Chondrocyte (in vitro differentiated cells): ENCODE measurements at regions not wholly inside any gene's neighbourhood (a gene's known extent, or its start where the extent isn't known, plus 50 kb on each side); places are given as distances from the start of the nearest gene placed in this dataset.

ENCODE experiments used
- DNase-seq: peaks from one replicate; pipeline ENCODE4 v3.0.0; 2021; ENCODE audit warnings: mixed read lengths, low spot score
- H3K27ac Mint-ChIP-seq: one replicate; pipeline ENCODE4 v1.8.0; 2021; ENCODE audit warnings: mild to moderate bottlenecking, moderate library complexity, mixed read lengths; ENCODE audit not compliant: unreplicated experiment
- H3K27me3 Mint-ChIP-seq: 2 replicates; pipeline ENCODE4 v1.8.0; 2021; ENCODE audit warnings: low read depth, mixed read lengths
- H3K36me3 Mint-ChIP-seq: 2 replicates; pipeline ENCODE4 v1.8.0; 2021; ENCODE audit warnings: low read depth, mixed read lengths
- H3K4me1 Mint-ChIP-seq: 2 replicates; pipeline ENCODE4 v1.8.0; 2021; ENCODE audit warnings: low read depth, mild to moderate bottlenecking, mixed read lengths
- H3K4me3 Mint-ChIP-seq: one replicate; pipeline ENCODE4 v1.8.0; 2021; ENCODE audit warnings: mild to moderate bottlenecking, moderate library complexity, mixed read lengths; ENCODE audit not compliant: unreplicated experiment
- H3K9me3 Mint-ChIP-seq: 2 replicates; pipeline ENCODE4 v1.8.0; 2021; ENCODE audit warnings: low read depth, mixed read lengths
- CTCF ChIP-seq: fragments of 200-600 bp; sonication (generic); IDR thresholded peaks from 2 replicates; pipeline ENCODE4 v1.5.0; 2021; ENCODE audit warnings: antibody characterized with exemption, mild to moderate bottlenecking, moderate library complexity

- Mint-ChIP-seq H3K36me3 (peaks cover 6% of the 10 kb centered on the region), H3K4me1 (no peaks in the 10 kb centered on the region), H3K27ac (no peak overlapping the region), H3K27me3 (no peaks in the 10 kb centered on the region), H3K4me3 (no peak overlapping the region), H3K9me3 (peaks cover 14% of the 10 kb centered on the region)
- TF ChIP-seq CTCF, result no peak
- DNase-seq, result no peak
These were observed 874.2 kb upstream of the ADGRL2 start for GRCh38 chr1:80926531-80926930.

- no peak for TF ChIP-seq CTCF
- no peak for DNase-seq
- H3K9me3 Mint-ChIP-seq, result peaks cover 2% of the 10 kb centered on the region
- H3K27ac Mint-ChIP-seq, result no peak overlapping the region
- no peaks in the 10 kb centered on the region for H3K36me3 Mint-ChIP-seq
- H3K4me3 Mint-ChIP-seq, result no peak overlapping the region
- H3K4me1 Mint-ChIP-seq, result no peaks in the 10 kb centered on the region
- H3K27me3 Mint-ChIP-seq, result no peaks in the 10 kb centered on the region
These were observed 875.5 kb upstream of the ADGRL2 start for GRCh38 chr1:80925130-80925805.

DNA sequence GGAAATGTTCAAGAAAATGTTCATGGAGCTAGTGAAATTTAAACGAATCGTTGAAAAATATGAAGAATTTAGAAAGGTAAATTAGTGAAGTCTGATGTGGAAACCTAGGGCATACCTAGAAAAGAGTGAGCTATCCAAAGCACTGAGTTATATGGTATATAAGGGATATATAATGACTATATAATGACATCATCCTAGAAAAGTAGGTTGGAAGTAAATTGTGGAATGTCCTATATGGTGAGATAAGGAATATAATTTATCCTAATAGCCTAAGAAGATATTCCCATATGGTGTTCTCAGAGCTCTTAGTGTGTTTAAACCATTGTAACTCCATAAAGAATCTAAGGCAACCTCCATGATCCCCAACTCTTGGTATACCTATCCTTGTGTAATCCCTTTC is 876.4 kb upstream of the ADGRL2 start:
- Mint-ChIP-seq H3K27ac (no peak overlapping the region), H3K4me3 (no peak overlapping the region), H3K36me3 (no peaks in the 10 kb centered on the region), H3K27me3 (no peaks in the 10 kb centered on the region), H3K9me3 (peaks cover 2% of the 10 kb centered on the region), H3K4me1 (no peaks in the 10 kb centered on the region)
- no peak for DNase-seq
- TF ChIP-seq CTCF, result no peak

DNA sequence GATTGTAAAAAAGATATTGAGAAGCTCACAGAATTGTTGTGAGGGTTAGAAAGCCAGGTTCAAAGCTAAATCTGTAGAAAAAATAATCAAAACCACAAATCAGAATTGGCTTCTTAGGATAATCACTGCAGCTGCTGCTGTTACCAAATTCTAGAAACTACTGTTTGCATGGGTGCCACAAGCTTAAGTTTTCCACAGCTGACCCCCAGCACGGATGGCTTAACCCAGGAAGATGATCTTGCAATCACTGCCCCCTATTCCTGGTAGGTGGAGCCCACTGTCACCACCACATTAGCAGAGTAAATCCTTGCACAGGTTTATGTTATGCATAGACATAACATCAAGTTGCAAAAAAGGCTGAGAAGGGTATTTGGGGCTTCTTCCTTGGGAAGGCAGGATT is 877.8 kb upstream of the ADGRL2 start:
- H3K4me1 Mint-ChIP-seq, result peaks cover under 1% of the 10 kb centered on the region
- no peak for TF ChIP-seq CTCF
- no peaks in the 10 kb centered on the region for H3K36me3 Mint-ChIP-seq
- no peak overlapping the region for H3K27ac Mint-ChIP-seq
- DNase-seq, result no peak
- peaks cover 5% of the 10 kb centered on the region for H3K9me3 Mint-ChIP-seq
- H3K4me3 Mint-ChIP-seq, result no peak overlapping the region
- H3K27me3 Mint-ChIP-seq, result no peaks in the 10 kb centered on the region

GRCh38 chr1:80919426-80919825 is 881.3 kb upstream of the ADGRL2 start:
- no peak overlapping the region for H3K4me3 Mint-ChIP-seq

More at GRCh38 chr1:80919426-80919825, 881.3 kb upstream of the ADGRL2 start:
- no peak for DNase-seq
- H3K9me3 Mint-ChIP-seq, result peaks cover 5% of the 10 kb centered on the region
- H3K36me3 Mint-ChIP-seq, result no peaks in the 10 kb centered on the region
- peaks cover 9% of the 10 kb centered on the region for H3K4me1 Mint-ChIP-seq
- no peak overlapping the region for H3K27ac Mint-ChIP-seq
- TF ChIP-seq CTCF, result no peak
- H3K27me3 Mint-ChIP-seq, result no peaks in the 10 kb centered on the region
